ENCODE measurements at regions not wholly inside any gene's neighbourhood (a gene's known extent, or its start where the extent isn't known, plus 50 kb on each side); places are given as distances from the start of the nearest gene placed in this dataset.

- no peaks in the 10 kb centered on the region for H3K4me1 ChIP-seq (ENCODE audit: control insufficient read depth, insufficient read depth, low read depth, low read length)
- 100% methylated on average over 2 of the region's 3 CpGs for WGBS
- no peak overlapping the region for H3K4me3 ChIP-seq (ENCODE audit: insufficient read depth in 1 of 2, low read depth in 1 of 2, low read length in 2 of 2)
- no peak overlapping the region for H2BK5ac ChIP-seq (ENCODE audit: low read depth, low read length, poor library complexity, severe bottlenecking)
- H3K23ac ChIP-seq (ENCODE audit: low read length in 2 of 2), result no peak overlapping the region
- H3K27ac ChIP-seq (ENCODE audit: low read length, poor library complexity, severe bottlenecking), result no peak overlapping the region
- no peak for DNase-seq
- no peak overlapping the region for H3K14ac ChIP-seq (ENCODE audit: low read length in 2 of 2)
- H4K91ac ChIP-seq (ENCODE audit: low read length), result no peak overlapping the region
- no peak overlapping the region for H2AFZ ChIP-seq (ENCODE audit: low read depth, low read length)
- H4K8ac ChIP-seq (ENCODE audit: low read length), result no peak overlapping the region
- no peak overlapping the region for H2BK120ac ChIP-seq (ENCODE audit: low read depth, low read length)
- H3K36me3 ChIP-seq (ENCODE audit: control insufficient read depth in 1 of 2, insufficient read depth in 2 of 2, low read depth in 1 of 2, low read length in 2 of 2), result no peaks in the 10 kb centered on the region
- H3K9ac ChIP-seq (ENCODE audit: low read length), result no peak overlapping the region
- no peaks in the 10 kb centered on the region for H3K79me1 ChIP-seq (replicated peaks; ENCODE audit: low read length, poor library complexity, severe bottlenecking)
- no peaks in the 10 kb centered on the region for H3K27me3 ChIP-seq (ENCODE audit: control insufficient read depth in 1 of 2, insufficient read depth in 1 of 2, low read length in 2 of 2)
- no peak overlapping the region for H2AK5ac ChIP-seq (ENCODE audit: low read length, severe bottlenecking)
- H3K18ac ChIP-seq (ENCODE audit: low read depth in 1 of 2, low read length in 2 of 2), result no peak overlapping the region
- H3K9me3 ChIP-seq (ENCODE audit: control insufficient read depth, low read length), result no peaks in the 10 kb centered on the region
- no peak overlapping the region for H3K4me2 ChIP-seq (ENCODE audit: low read length, poor library complexity, severe bottlenecking)
- H2BK15ac ChIP-seq (ENCODE audit: low read depth, poor library complexity, severe bottlenecking), result no peak overlapping the region
- H2BK12ac ChIP-seq (ENCODE audit: low read length in 2 of 2), result no peak overlapping the region
- H3K4ac ChIP-seq (ENCODE audit: low read depth in 1 of 2, low read length in 2 of 2), result no peak overlapping the region
Measured at GRCh38 chr21:23874271-23874670, 1733.0 kb downstream of the MRPL39 start.

- Histone ChIP-seq H3K4me3 (ENCODE audit: insufficient read depth in 1 of 2, low read depth in 1 of 2, low read length in 2 of 2) (no peak overlapping the region), H3K9me3 (ENCODE audit: control insufficient read depth, low read length) (no peaks in the 10 kb centered on the region), H4K91ac (ENCODE audit: low read length) (no peak overlapping the region), H3K14ac (ENCODE audit: low read length in 2 of 2) (no peak overlapping the region), H2AFZ (ENCODE audit: low read depth, low read length) (no peak overlapping the region), H2BK12ac (ENCODE audit: low read length in 2 of 2) (no peak overlapping the region), H2BK120ac (ENCODE audit: low read depth, low read length) (no peak overlapping the region), H3K79me1 (replicated peaks; ENCODE audit: low read length, poor library complexity, severe bottlenecking) (no peaks in the 10 kb centered on the region), H3K27ac (ENCODE audit: low read length, poor library complexity, severe bottlenecking) (no peak overlapping the region), H2AK5ac (ENCODE audit: low read length, severe bottlenecking) (no peak overlapping the region), H2BK5ac (ENCODE audit: low read depth, low read length, poor library complexity, severe bottlenecking) (no peak overlapping the region), H3K4ac (ENCODE audit: low read depth in 1 of 2, low read length in 2 of 2) (no peak overlapping the region), H2BK15ac (ENCODE audit: low read depth, poor library complexity, severe bottlenecking) (no peak overlapping the region), H3K9ac (ENCODE audit: low read length) (no peak overlapping the region), H3K23ac (ENCODE audit: low read length in 2 of 2) (no peak overlapping the region), H3K18ac (ENCODE audit: low read depth in 1 of 2, low read length in 2 of 2) (no peak overlapping the region), H3K4me2 (ENCODE audit: low read length, poor library complexity, severe bottlenecking) (no peak overlapping the region), H3K27me3 (ENCODE audit: control insufficient read depth in 1 of 2, insufficient read depth in 1 of 2, low read length in 2 of 2) (no peaks in the 10 kb centered on the region), H4K8ac (ENCODE audit: low read length) (no peak overlapping the region), H3K4me1 (ENCODE audit: control insufficient read depth, insufficient read depth, low read depth, low read length) (no peaks in the 10 kb centered on the region), H3K36me3 (ENCODE audit: control insufficient read depth in 1 of 2, insufficient read depth in 2 of 2, low read depth in 1 of 2, low read length in 2 of 2) (no peaks in the 10 kb centered on the region)
- WGBS, result 67% methylated on average over 5 of the region's 6 CpGs
- DNase-seq, result no peak
Measured at GRCh38 chr21:23861911-23862504, 1745.3 kb downstream of the MRPL39 start.

- WGBS, result 73% methylated on average over 2 of the region's 2 CpGs
- no peak overlapping the region for H3K4ac ChIP-seq (ENCODE audit: low read depth in 1 of 2, low read length in 2 of 2)
- no peak overlapping the region for H2AFZ ChIP-seq (ENCODE audit: low read depth, low read length)
- no peak overlapping the region for H3K18ac ChIP-seq (ENCODE audit: low read depth in 1 of 2, low read length in 2 of 2)
- no peak overlapping the region for H3K4me2 ChIP-seq (ENCODE audit: low read length, poor library complexity, severe bottlenecking)
- H2AK5ac ChIP-seq (ENCODE audit: low read length, severe bottlenecking), result no peak overlapping the region
- no peaks in the 10 kb centered on the region for H3K9me3 ChIP-seq (ENCODE audit: control insufficient read depth, low read length)
- no peak for DNase-seq
- no peak overlapping the region for H3K23ac ChIP-seq (ENCODE audit: low read length in 2 of 2)
- no peak overlapping the region for H2BK120ac ChIP-seq (ENCODE audit: low read depth, low read length)
- no peak overlapping the region for H4K8ac ChIP-seq (ENCODE audit: low read length)
- H2BK15ac ChIP-seq (ENCODE audit: low read depth, poor library complexity, severe bottlenecking), result no peak overlapping the region
- H2BK5ac ChIP-seq (ENCODE audit: low read depth, low read length, poor library complexity, severe bottlenecking), result no peak overlapping the region
- no peak overlapping the region for H3K9ac ChIP-seq (ENCODE audit: low read length)
- H2BK12ac ChIP-seq (ENCODE audit: low read length in 2 of 2), result no peak overlapping the region
- H3K27me3 ChIP-seq (ENCODE audit: control insufficient read depth in 1 of 2, insufficient read depth in 1 of 2, low read length in 2 of 2), result no peaks in the 10 kb centered on the region
- no peak overlapping the region for H3K27ac ChIP-seq (ENCODE audit: low read length, poor library complexity, severe bottlenecking)
- H3K14ac ChIP-seq (ENCODE audit: low read length in 2 of 2), result no peak overlapping the region
- H3K4me3 ChIP-seq (ENCODE audit: insufficient read depth in 1 of 2, low read depth in 1 of 2, low read length in 2 of 2), result no peak overlapping the region
- no peaks in the 10 kb centered on the region for H3K4me1 ChIP-seq (ENCODE audit: control insufficient read depth, insufficient read depth, low read depth, low read length)
- H4K91ac ChIP-seq (ENCODE audit: low read length), result no peak overlapping the region
- H3K79me1 ChIP-seq (replicated peaks; ENCODE audit: low read length, poor library complexity, severe bottlenecking), result no peaks in the 10 kb centered on the region
- no peaks in the 10 kb centered on the region for H3K36me3 ChIP-seq (ENCODE audit: control insufficient read depth in 1 of 2, insufficient read depth in 2 of 2, low read depth in 1 of 2, low read length in 2 of 2)
Measured at GRCh38 chr21:23858878-23859277, 1748.4 kb downstream of the MRPL39 start.

- Histone ChIP-seq H2BK120ac (ENCODE audit: low read depth, low read length) (no peak overlapping the region), H3K36me3 (ENCODE audit: control insufficient read depth in 1 of 2, insufficient read depth in 2 of 2, low read depth in 1 of 2, low read length in 2 of 2) (no peaks in the 10 kb centered on the region), H3K4ac (ENCODE audit: low read depth in 1 of 2, low read length in 2 of 2) (no peak overlapping the region), H3K27ac (ENCODE audit: low read length, poor library complexity, severe bottlenecking) (no peak overlapping the region), H3K9me3 (ENCODE audit: control insufficient read depth, low read length) (no peaks in the 10 kb centered on the region), H3K14ac (ENCODE audit: low read length in 2 of 2) (no peak overlapping the region), H3K27me3 (ENCODE audit: control insufficient read depth in 1 of 2, insufficient read depth in 1 of 2, low read length in 2 of 2) (no peaks in the 10 kb centered on the region), H3K18ac (ENCODE audit: low read depth in 1 of 2, low read length in 2 of 2) (no peak overlapping the region), H2BK12ac (ENCODE audit: low read length in 2 of 2) (no peak overlapping the region), H3K4me3 (ENCODE audit: insufficient read depth in 1 of 2, low read depth in 1 of 2, low read length in 2 of 2) (no peak overlapping the region), H3K4me2 (ENCODE audit: low read length, poor library complexity, severe bottlenecking) (no peak overlapping the region), H2BK15ac (ENCODE audit: low read depth, poor library complexity, severe bottlenecking) (no peak overlapping the region), H2AFZ (ENCODE audit: low read depth, low read length) (no peak overlapping the region), H4K91ac (ENCODE audit: low read length) (no peak overlapping the region), H3K79me1 (replicated peaks; ENCODE audit: low read length, poor library complexity, severe bottlenecking) (no peaks in the 10 kb centered on the region), H3K4me1 (ENCODE audit: control insufficient read depth, insufficient read depth, low read depth, low read length) (no peaks in the 10 kb centered on the region), H3K23ac (ENCODE audit: low read length in 2 of 2) (no peak overlapping the region), H2BK5ac (ENCODE audit: low read depth, low read length, poor library complexity, severe bottlenecking) (no peak overlapping the region), H2AK5ac (ENCODE audit: low read length, severe bottlenecking) (no peak overlapping the region), H3K9ac (ENCODE audit: low read length) (no peak overlapping the region), H4K8ac (ENCODE audit: low read length) (no peak overlapping the region)
- WGBS, result 75% methylated on average over 1 of the region's 1 CpG
- no peak for DNase-seq
Measured at GRCh38 chr21:23853796-23854379, 1753.4 kb downstream of the MRPL39 start.

Measured in mesenchymal stem cell (in vitro differentiated cells and primary cell).